ENCODE measurements at regions not wholly inside any gene's neighbourhood (a gene's known extent, or its start where the extent isn't known, plus 50 kb on each side); places are given as distances from the start of the nearest gene placed in this dataset.

- 0 out of 2 replicates have a peak, but pooled peaks have one; percentile 7 for TF ChIP-seq CTCF (IDR thresholded peaks at IDR 0.05)
- TF ChIP-seq MAX (IDR thresholded peaks at IDR 0.05; ENCODE audit: low read depth), result no peak
These were observed 432.5 kb downstream of the FGF9 start (continued) for GRCh38 chr13:22103046-22104027.

GRCh38 chr13:22106058-22106457 lies 435.2 kb downstream of the FGF9 start:
- Histone ChIP-seq H4K20me1 (ENCODE audit: insufficient read depth) (no peaks in the 10 kb centered on the region), H3K9ac (no peak overlapping the region), H3K4me1 (ENCODE audit: control insufficient read depth in 1 of 2, insufficient read depth in 2 of 2, low read depth in 1 of 2, low read length in 1 of 2) (no peaks in the 10 kb centered on the region), H3K9me3 (no peaks in the 10 kb centered on the region), H3K4me3 (ENCODE audit: low read depth in 2 of 2, low read length in 1 of 2) (no peak overlapping the region), H3K9me2 (no peaks in the 10 kb centered on the region), H3K27ac (ENCODE audit: low read depth in 2 of 2, low read length in 1 of 2) (no peak overlapping the region), H3K4me2 (no peak overlapping the region), H3K27me3 (ENCODE audit: insufficient read depth) (no peaks in the 10 kb centered on the region), H2AFZ (ENCODE audit: low read depth) (no peak overlapping the region), H3K36me3 (replicated peaks in 1 of 2; ENCODE audit: control insufficient read depth in 1 of 2, insufficient read depth in 2 of 2, low read length in 1 of 2) (no peaks in the 10 kb centered on the region), H3K79me2 (ENCODE audit: insufficient read depth) (no peaks in the 10 kb centered on the region), H3F3A (replicated peaks; ENCODE audit: insufficient read depth) (no peaks in the 10 kb centered on the region)
- 37% methylated on average over 3 of the region's 3 CpGs for WGBS (ENCODE audit: low lambda C conversion rate)
- DNase-seq, result no peak
- TF ChIP-seq GATA2 (CRISPR knock-in tag; IDR thresholded peaks at IDR 0.05) (no peak), CHD2 (IDR thresholded peaks at IDR 0.05; ENCODE audit: low read length, partially characterized antibody) (no peak), SMC3 (IDR thresholded peaks at IDR 0.05; ENCODE audit: low read depth, low read length) (no peak), PBX3 (IDR thresholded peaks at IDR 0.05) (no peak), RFX5 (IDR thresholded peaks at IDR 0.05; ENCODE audit: low read length) (no peak), FOXJ3 (CRISPR knock-in tag; IDR thresholded peaks at IDR 0.05) (no peak), IRF3 (IDR thresholded peaks at IDR 0.05; ENCODE audit: low read depth, low read length) (no peak)
- ChIA-PET POLR2A (no interaction called here), CTCF (no interaction called here)

- CTCF ChIA-PET, result no interaction called here
- WGBS (ENCODE audit: low lambda C conversion rate), result 18% methylated on average over 4 of the region's 4 CpGs
These were observed 436.7 kb downstream of the FGF9 start for GRCh38 chr13:22107549-22107948.

More at GRCh38 chr13:22107549-22107948, 436.7 kb downstream of the FGF9 start:
- H3K4me2 ChIP-seq, result no peak overlapping the region
- H3K9me2 ChIP-seq, result no peaks in the 10 kb centered on the region
- POLR2A ChIA-PET, result no interaction called here
- H3K27me3 ChIP-seq (ENCODE audit: insufficient read depth), result no peaks in the 10 kb centered on the region
- no peaks in the 10 kb centered on the region for H3K36me3 ChIP-seq (replicated peaks in 1 of 2; ENCODE audit: control insufficient read depth in 1 of 2, insufficient read depth in 2 of 2, low read length in 1 of 2)
- H4K20me1 ChIP-seq (ENCODE audit: insufficient read depth), result no peaks in the 10 kb centered on the region
- H2AFZ ChIP-seq (ENCODE audit: low read depth), result no peak overlapping the region
- no peak overlapping the region for H3K27ac ChIP-seq (ENCODE audit: low read depth in 2 of 2, low read length in 1 of 2)
- H3F3A ChIP-seq (replicated peaks; ENCODE audit: insufficient read depth), result no peaks in the 10 kb centered on the region
- no peaks in the 10 kb centered on the region for H3K9me3 ChIP-seq
- no peaks in the 10 kb centered on the region for H3K4me1 ChIP-seq (ENCODE audit: control insufficient read depth in 1 of 2, insufficient read depth in 2 of 2, low read depth in 1 of 2, low read length in 1 of 2)
- TF ChIP-seq EZH2phosphoT487 (IDR thresholded peaks at IDR 0.05; ENCODE audit: borderline replicate concordance, low read depth), result no peak
- no peak for TF ChIP-seq FOSL2 (IDR thresholded peaks at IDR 0.05; ENCODE audit: borderline replicate concordance, low read depth)
- TF ChIP-seq FOXJ3 (CRISPR knock-in tag; IDR thresholded peaks at IDR 0.05), result no peak
- TF ChIP-seq USF1 (IDR thresholded peaks at IDR 0.05; ENCODE audit: borderline replicate concordance, low read depth), result no peak
- TF ChIP-seq TCF12 (IDR thresholded peaks at IDR 0.05), result no peak
- no peak for TF ChIP-seq NRF1 (IDR thresholded peaks at IDR 0.05; ENCODE audit: low read depth, low read length)
- no peak overlapping the region for H3K4me3 ChIP-seq (ENCODE audit: low read depth in 2 of 2, low read length in 1 of 2)
- H3K79me2 ChIP-seq (ENCODE audit: insufficient read depth), result no peaks in the 10 kb centered on the region
- no peak overlapping the region for H3K9ac ChIP-seq
- no peak for DNase-seq

Data from SK-N-SH (cell line).